Nephron (organoid): ENCODE measurements at regions not wholly inside any gene's neighbourhood (a gene's known extent, or its start where the extent isn't known, plus 50 kb on each side); places are given as distances from the start of the nearest gene placed in this dataset.
A peak's percentile ranks its signal among the peaks of the same experiment; 100 is the strongest.

Experiments
- H3K27ac Mint-ChIP-seq, 3 experiments: 2 replicates each; pipeline ENCODE4 v1.8.0; 2020; ENCODE audit warnings: mixed read lengths in 3 of 3, mild to moderate bottlenecking in 2 of 3, moderate library complexity in 1 of 3
- H3K27me3 Mint-ChIP-seq: 2 replicates; pipeline ENCODE4 v1.8.0; 2021; ENCODE audit warnings: low read depth, mild to moderate bottlenecking, moderate library complexity, mixed read lengths
- H3K36me3 Mint-ChIP-seq: 2 replicates; pipeline ENCODE4 v1.8.0; 2020; ENCODE audit warnings: low read depth, mixed read lengths
- H3K4me1 Mint-ChIP-seq: 2 replicates; pipeline ENCODE4 v1.8.0; 2020; ENCODE audit warnings: mixed read lengths
- H3K4me3 Mint-ChIP-seq, 3 experiments: 2 replicates each; pipeline ENCODE4 v1.8.0; 2020; ENCODE audit warnings: mild to moderate bottlenecking in 3 of 3, mixed read lengths in 3 of 3, moderate library complexity in 2 of 3
- H3K9me3 Mint-ChIP-seq: 2 replicates; pipeline ENCODE4 v1.8.0; 2020; ENCODE audit warnings: mixed read lengths
- CTCF ChIP-seq, 3 experiments: fragments of 200-600 bp; sonication (generic); IDR thresholded peaks; one replicate each; pipeline ENCODE4 v1.5.0; 2021; ENCODE audit warnings: antibody characterized with exemption in 3 of 3; ENCODE audit not compliant: unreplicated experiment in 3 of 3

GRCh38 chr11:15671216-15671615, 556.5 kb downstream of the INSC start:
- H3K4me1 Mint-ChIP-seq, result peaks cover 5% of the 10 kb centered on the region
- H3K9me3 Mint-ChIP-seq, result peaks cover 14% of the 10 kb centered on the region
- H3K36me3 Mint-ChIP-seq, result no peaks in the 10 kb centered on the region
- no peak overlapping the region for H3K27ac Mint-ChIP-seq
- no peak overlapping the region for H3K4me3 Mint-ChIP-seq
- no peak for TF ChIP-seq CTCF (IDR thresholded peaks at IDR 0.05; ENCODE audit: unreplicated experiment in 3 of 3)
- no peaks in the 10 kb centered on the region for H3K27me3 Mint-ChIP-seq

- Mint-ChIP-seq H3K9me3 (peaks cover 30% of the 10 kb centered on the region), H3K36me3 (peaks cover 4% of the 10 kb centered on the region), H3K4me3 (no peak overlapping the region), H3K4me1 (peaks cover 5% of the 10 kb centered on the region), H3K27me3 (no peaks in the 10 kb centered on the region), H3K27ac (peak overlapping the region in 1 of 3 experiments; percentile 27)
- no peak for TF ChIP-seq CTCF (IDR thresholded peaks at IDR 0.05; ENCODE audit: unreplicated experiment in 3 of 3)
Measured at GRCh38 chr11:15672825-15673224, 558.1 kb downstream of the INSC start.

- no peaks in the 10 kb centered on the region for H3K27me3 Mint-ChIP-seq
- H3K9me3 Mint-ChIP-seq, result peaks cover 28% of the 10 kb centered on the region
- H3K36me3 Mint-ChIP-seq, result peaks cover 6% of the 10 kb centered on the region
- no peak overlapping the region for H3K4me3 Mint-ChIP-seq
- H3K27ac Mint-ChIP-seq, result no peak overlapping the region
- H3K4me1 Mint-ChIP-seq, result peaks cover 5% of the 10 kb centered on the region
- no peak for TF ChIP-seq CTCF (IDR thresholded peaks at IDR 0.05; ENCODE audit: unreplicated experiment in 3 of 3)
Measured at GRCh38 chr11:15673408-15673831, 558.7 kb downstream of the INSC start.

GRCh38 chr11:15674756-15675155, 560.0 kb downstream of the INSC start:
- H3K4me1 Mint-ChIP-seq, result peaks cover 5% of the 10 kb centered on the region

GRCh38 chr11:15675683-15676082, 561.0 kb downstream of the INSC start:
- H3K4me1 Mint-ChIP-seq, result peaks cover 5% of the 10 kb centered on the region
- H3K4me3 Mint-ChIP-seq, result no peak overlapping the region
- no peak overlapping the region for H3K27ac Mint-ChIP-seq
- H3K36me3 Mint-ChIP-seq, result peaks cover 6% of the 10 kb centered on the region
- no peaks in the 10 kb centered on the region for H3K27me3 Mint-ChIP-seq
- no peak for TF ChIP-seq CTCF (IDR thresholded peaks at IDR 0.05; ENCODE audit: unreplicated experiment in 3 of 3)
- H3K9me3 Mint-ChIP-seq, result peaks cover 38% of the 10 kb centered on the region

More at GRCh38 chr11:15674756-15675155, 560.0 kb downstream of the INSC start:
- H3K27ac Mint-ChIP-seq, result no peak overlapping the region
- H3K36me3 Mint-ChIP-seq, result peaks cover 6% of the 10 kb centered on the region
- H3K27me3 Mint-ChIP-seq, result no peaks in the 10 kb centered on the region
- no peak overlapping the region for H3K4me3 Mint-ChIP-seq
- peaks cover 35% of the 10 kb centered on the region for H3K9me3 Mint-ChIP-seq
- TF ChIP-seq CTCF (IDR thresholded peaks at IDR 0.05; ENCODE audit: unreplicated experiment in 3 of 3), result no peak

GRCh38 chr11:15677181-15677580, 562.5 kb downstream of the INSC start:
- no peak for TF ChIP-seq CTCF (IDR thresholded peaks at IDR 0.05; ENCODE audit: unreplicated experiment in 3 of 3)
- Mint-ChIP-seq H3K4me1 (peaks cover 5% of the 10 kb centered on the region), H3K36me3 (peaks cover 6% of the 10 kb centered on the region), H3K4me3 (no peak overlapping the region), H3K27me3 (no peaks in the 10 kb centered on the region), H3K9me3 (peaks cover 38% of the 10 kb centered on the region), H3K27ac (no peak overlapping the region)
